C4-2B (cell line): ENCODE measurements at regions not wholly inside any gene's neighbourhood (a gene's known extent, or its start where the extent isn't known, plus 50 kb on each side); places are given as distances from the start of the nearest gene placed in this dataset.

ENCODE experiments used
- H3K27ac ChIP-seq: fragments of 450-650 bp; 2 replicates; pipeline ENCODE4 v1.5.1; 2017
- ZFX ChIP-seq: fragments of 450-650 bp; IDR thresholded peaks from 2 replicates; pipeline ENCODE4 v1.6.1; 2017
- TF ChIP-seq, protein P1 (sequence below): fragments of 450-650 bp; conservative IDR thresholded peaks from 2 replicates; pipeline ENCODE4 v1.5.1; 2017; ENCODE audit warnings: mild to moderate bottlenecking

DNA sequence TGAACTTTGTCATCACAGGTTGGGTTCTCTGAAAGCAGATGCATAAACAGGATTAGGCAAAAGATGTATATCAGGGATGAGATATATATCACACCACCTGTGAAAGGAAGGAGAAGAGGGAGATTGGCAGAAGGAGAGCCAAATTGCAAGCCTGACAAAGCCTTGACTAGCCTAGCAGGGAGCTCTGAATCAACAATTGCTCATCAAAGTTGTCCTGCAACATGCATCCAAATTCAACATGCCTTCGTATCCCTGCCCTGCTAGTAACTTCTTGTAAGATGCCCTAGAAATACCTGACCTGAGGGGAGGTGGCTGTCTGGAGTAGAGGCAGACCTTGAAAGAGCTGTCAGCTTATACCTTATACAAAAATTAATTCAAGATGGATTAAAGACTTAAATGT is 207.1 kb upstream of the HTR1E start:
- TF ChIP-seq ZFX, result no peak
- TF ChIP-seq, protein P1, sequence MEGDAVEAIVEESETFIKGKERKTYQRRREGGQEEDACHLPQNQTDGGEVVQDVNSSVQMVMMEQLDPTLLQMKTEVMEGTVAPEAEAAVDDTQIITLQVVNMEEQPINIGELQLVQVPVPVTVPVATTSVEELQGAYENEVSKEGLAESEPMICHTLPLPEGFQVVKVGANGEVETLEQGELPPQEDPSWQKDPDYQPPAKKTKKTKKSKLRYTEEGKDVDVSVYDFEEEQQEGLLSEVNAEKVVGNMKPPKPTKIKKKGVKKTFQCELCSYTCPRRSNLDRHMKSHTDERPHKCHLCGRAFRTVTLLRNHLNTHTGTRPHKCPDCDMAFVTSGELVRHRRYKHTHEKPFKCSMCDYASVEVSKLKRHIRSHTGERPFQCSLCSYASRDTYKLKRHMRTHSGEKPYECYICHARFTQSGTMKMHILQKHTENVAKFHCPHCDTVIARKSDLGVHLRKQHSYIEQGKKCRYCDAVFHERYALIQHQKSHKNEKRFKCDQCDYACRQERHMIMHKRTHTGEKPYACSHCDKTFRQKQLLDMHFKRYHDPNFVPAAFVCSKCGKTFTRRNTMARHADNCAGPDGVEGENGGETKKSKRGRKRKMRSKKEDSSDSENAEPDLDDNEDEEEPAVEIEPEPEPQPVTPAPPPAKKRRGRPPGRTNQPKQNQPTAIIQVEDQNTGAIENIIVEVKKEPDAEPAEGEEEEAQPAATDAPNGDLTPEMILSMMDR, result no peak
- H3K27ac ChIP-seq, result no peak overlapping the region

- H3K27ac ChIP-seq, result no peak overlapping the region
- TF ChIP-seq, protein P1, result no peak
- no peak for TF ChIP-seq ZFX
Observed at GRCh38 chr6:86728976-86729375, 208.4 kb upstream of the HTR1E start.

DNA sequence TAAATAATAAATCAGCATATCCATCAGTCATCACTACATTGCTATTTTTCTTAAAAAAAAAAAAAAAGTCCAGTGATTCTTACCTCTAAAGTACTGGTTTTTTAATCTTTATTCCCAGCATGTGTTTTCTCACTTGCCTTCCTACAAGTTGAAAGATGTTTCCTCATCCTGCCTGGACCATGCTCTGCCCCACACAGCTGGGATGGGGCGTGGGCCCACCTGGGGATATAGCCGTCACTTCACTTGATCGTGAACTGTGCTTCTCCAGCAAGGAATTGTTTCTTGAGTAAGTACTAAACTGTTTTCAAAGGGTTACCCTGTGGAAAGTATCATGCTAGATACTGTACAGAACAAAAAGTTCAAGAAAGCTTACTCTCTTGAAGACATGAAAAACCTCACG is 212.6 kb upstream of the HTR1E start:
- no peak for TF ChIP-seq ZFX
- TF ChIP-seq, protein P1, result no peak
- no peak overlapping the region for H3K27ac ChIP-seq

DNA sequence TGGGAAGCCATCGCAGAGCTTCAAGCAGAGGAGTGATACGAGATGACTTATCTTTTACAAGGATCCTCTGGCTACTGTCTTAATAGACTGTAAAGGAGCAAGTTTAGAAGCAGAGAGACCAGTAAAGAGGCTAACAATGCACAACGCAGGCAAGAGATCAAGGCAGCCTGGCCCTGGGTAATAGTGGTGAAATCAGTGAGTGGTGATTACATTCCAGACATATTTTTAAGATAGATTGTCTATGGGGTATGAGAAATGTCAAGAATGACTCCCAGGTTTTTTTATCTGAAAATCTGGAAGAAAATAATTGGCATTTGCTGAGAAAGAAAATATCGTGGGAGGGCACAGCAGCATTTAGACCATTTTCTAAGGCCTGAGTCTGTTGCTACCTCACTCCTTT is 213.6 kb upstream of the HTR1E start:
- no peak for TF ChIP-seq ZFX
- TF ChIP-seq, protein P1, result no peak
- no peak overlapping the region for H3K27ac ChIP-seq

DNA sequence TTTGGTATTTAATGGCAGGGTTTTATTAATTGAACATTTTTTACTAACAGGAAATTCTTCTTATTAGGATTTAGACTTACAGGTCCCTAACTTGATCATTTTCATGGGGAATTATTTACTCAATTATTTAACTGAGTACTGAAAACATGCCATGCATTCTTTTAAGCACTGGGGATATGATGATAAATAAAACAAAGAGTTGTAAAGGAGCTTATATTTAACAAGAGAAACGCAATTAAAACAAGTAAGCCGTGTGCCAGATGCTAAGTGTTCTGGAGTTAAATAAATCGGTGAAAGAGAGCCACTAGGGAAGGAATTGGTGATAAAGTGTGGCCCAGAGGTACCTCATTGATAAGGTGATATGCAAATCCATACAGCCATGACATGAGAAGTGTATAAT is 214.2 kb upstream of the HTR1E start:
- no peak for TF ChIP-seq ZFX
- TF ChIP-seq, protein P1, result no peak
- no peak overlapping the region for H3K27ac ChIP-seq

DNA sequence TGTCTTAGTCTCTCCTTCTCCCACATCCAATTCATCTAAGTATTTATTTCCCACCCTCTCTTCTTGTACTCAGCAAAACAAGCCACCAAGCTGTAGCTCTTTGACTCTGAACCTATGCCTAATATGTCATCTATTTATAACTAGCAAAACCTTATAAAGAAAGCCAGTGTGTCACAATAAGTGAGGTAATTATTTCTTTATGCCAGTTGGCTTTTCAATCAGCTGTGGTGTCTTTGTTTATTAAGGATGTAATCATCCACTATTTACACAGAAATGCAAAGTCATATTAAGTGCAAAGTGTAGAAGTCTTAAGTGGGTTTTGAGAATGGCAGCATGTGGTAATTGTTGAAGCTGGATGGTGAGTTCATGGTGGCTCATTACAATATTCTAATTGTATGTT is 215.2 kb upstream of the HTR1E start:
- H3K27ac ChIP-seq, result no peak overlapping the region
- TF ChIP-seq ZFX, result no peak
- TF ChIP-seq, protein P1, result no peak

- no peak overlapping the region for H3K27ac ChIP-seq
- TF ChIP-seq ZFX, result no peak
- TF ChIP-seq, protein P1, result no peak
Observed at GRCh38 chr6:86715676-86716075, 221.7 kb upstream of the HTR1E start.
